Neural cell (in vitro differentiated cells): ENCODE measurements at regions not wholly inside any gene's neighbourhood (a gene's known extent, or its start where the extent isn't known, plus 50 kb on each side); places are given as distances from the start of the nearest gene placed in this dataset.

Experiments
- EZH2 ChIP-seq: fragments of 200-600, 300-800 bp; shearing (Covaris generic), sonication (generic); IDR thresholded peaks from 2 replicates; pipeline ENCODE4 v1.6.1; 2014; ENCODE audit warnings: antibody characterized with exemption, low read length, borderline replicate concordance, mild to moderate bottlenecking; ENCODE audit not compliant: insufficient read depth, poor library complexity, severe bottlenecking
- POLR2AphosphoS5 ChIP-seq: IDR thresholded peaks from 2 replicates; pipeline ENCODE4 v1.6.1; 2012
- TAF1 ChIP-seq: IDR thresholded peaks from 2 replicates; pipeline ENCODE4 v1.6.1; 2012; ENCODE audit warnings: low read depth
- TF ChIP-seq, protein P1 (sequence below): fragments of 450-650 bp; IDR thresholded peaks from 2 replicates; pipeline ENCODE4 v1.5.1; 2014; ENCODE audit warnings: antibody characterized with exemption, mild to moderate bottlenecking, moderate library complexity; ENCODE audit not compliant: poor library complexity, severe bottlenecking

DNA sequence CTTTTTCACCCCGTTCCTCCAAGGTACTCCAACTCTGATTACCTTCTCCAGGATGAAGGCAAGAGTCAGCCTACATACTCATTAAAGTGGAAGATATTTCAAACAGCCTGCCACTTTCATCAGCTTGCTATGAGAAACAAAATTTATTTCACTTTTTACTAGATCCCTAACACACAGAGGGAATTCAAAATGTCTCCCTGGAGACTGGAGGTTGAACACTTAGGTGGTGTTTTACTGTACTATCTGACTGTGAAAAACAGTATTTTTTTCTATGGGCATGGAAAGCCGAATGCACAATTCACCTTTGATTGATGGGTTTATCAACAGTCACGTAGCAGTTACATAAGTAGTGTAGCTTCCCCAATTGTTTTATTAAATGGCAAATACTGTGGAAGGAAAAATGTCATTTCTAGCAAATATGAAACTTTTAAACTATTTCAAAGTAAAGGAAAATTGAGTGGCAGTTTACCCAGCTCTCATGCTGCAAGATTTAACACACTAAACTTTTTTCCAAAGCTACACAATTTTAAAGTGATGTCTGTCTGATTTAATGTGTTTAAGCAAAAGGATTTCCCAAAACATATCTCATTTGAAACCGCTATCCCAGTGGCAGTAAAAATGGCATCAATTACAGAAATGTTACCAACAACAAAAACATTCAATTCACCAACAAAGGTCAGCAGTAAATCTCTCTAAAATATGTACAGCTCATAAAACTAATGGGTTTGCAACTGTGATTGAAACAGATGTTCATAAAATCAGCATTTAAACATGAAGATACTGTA is 125.0 kb upstream of the TLE4 start:
- TF ChIP-seq, protein P1, sequence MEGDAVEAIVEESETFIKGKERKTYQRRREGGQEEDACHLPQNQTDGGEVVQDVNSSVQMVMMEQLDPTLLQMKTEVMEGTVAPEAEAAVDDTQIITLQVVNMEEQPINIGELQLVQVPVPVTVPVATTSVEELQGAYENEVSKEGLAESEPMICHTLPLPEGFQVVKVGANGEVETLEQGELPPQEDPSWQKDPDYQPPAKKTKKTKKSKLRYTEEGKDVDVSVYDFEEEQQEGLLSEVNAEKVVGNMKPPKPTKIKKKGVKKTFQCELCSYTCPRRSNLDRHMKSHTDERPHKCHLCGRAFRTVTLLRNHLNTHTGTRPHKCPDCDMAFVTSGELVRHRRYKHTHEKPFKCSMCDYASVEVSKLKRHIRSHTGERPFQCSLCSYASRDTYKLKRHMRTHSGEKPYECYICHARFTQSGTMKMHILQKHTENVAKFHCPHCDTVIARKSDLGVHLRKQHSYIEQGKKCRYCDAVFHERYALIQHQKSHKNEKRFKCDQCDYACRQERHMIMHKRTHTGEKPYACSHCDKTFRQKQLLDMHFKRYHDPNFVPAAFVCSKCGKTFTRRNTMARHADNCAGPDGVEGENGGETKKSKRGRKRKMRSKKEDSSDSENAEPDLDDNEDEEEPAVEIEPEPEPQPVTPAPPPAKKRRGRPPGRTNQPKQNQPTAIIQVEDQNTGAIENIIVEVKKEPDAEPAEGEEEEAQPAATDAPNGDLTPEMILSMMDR: no peak
- no peak for TF ChIP-seq EZH2
- TF ChIP-seq TAF1: no peak
- peak; percentile 39 for TF ChIP-seq POLR2AphosphoS5
